ENCODE measurements at regions not wholly inside any gene's neighbourhood (a gene's known extent, or its start where the extent isn't known, plus 50 kb on each side); places are given as distances from the start of the nearest gene placed in this dataset.
"Not testable (repeated sequence)": the region's sequence is repeated elsewhere in the genome, so short reads cannot be mapped to it uniquely, and the experiment has no call there.

GRCh38 chr17:72786-73185, 64.6 kb upstream of the SCGB1C2 start:
- intact Hi-C loops (cut with DNase I, micrococcal nuclease); H3K36me3 Mint-ChIP-seq (ENCODE audit: low read depth); POLR2A ChIA-PET; H3K27me3 ChIP-seq (ENCODE audit: control insufficient read depth in 1 of 2, insufficient read depth in 2 of 2, low read length in 2 of 2); H3K27ac Mint-ChIP-seq; H3K4me1 ChIP-seq (ENCODE audit: insufficient read depth, low read length); ATAC-seq (ENCODE audit: poor library complexity); H3K4me3 Mint-ChIP-seq; H3K27ac ChIP-seq (ENCODE audit: low read depth in 1 of 2, low read length in 2 of 2); CTCF ChIA-PET; H3K9me3 Mint-ChIP-seq; H3K9me3 ChIP-seq (ENCODE audit: control insufficient read depth in 1 of 2, insufficient read depth in 1 of 2, low read length in 2 of 2); H3K4me1 Mint-ChIP-seq (ENCODE audit: low read depth); H3K36me3 ChIP-seq (ENCODE audit: insufficient read depth, low read length); H3K27me3 Mint-ChIP-seq; H3K4me3 ChIP-seq (ENCODE audit: low read length): not testable (repeated sequence)
- DNase-seq, result peak in 1 of 14 experiments; percentile 6

Measured in CD4-positive, alpha-beta T cell (primary cell).